GM12873 (cell line): ENCODE measurements at regions not wholly inside any gene's neighbourhood (a gene's known extent, or its start where the extent isn't known, plus 50 kb on each side); places are given as distances from the start of the nearest gene placed in this dataset.

Source experiments
- CTCF ChIP-seq: IDR thresholded peaks from 2 replicates; pipeline ENCODE4 v1.5.1; 2012; ENCODE audit warnings: low read depth, mild to moderate bottlenecking, moderate library complexity, low read length, control low read depth; ENCODE audit not compliant: insufficient read depth; ENCODE audit errors: missing control alignments

DNA sequence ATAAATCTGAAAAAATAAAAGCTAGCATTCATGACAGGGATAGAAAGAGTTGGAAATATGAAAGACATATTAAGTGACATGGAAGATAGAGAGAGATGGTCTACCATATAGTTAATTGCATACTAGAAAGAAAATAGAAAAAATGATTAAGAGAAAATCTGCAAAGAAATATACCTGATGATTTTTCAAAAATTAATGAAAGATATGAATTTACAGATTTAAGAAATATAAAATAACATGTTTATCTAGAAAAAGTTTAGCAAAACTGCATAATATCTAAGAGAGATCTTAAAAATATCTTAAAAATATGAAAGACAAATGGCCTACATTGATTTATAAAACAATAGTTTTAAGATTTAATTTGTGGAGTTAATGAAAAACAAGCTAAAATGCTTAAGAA lies 219.1 kb upstream of the RPS23 start:
- no peak for TF ChIP-seq CTCF

DNA sequence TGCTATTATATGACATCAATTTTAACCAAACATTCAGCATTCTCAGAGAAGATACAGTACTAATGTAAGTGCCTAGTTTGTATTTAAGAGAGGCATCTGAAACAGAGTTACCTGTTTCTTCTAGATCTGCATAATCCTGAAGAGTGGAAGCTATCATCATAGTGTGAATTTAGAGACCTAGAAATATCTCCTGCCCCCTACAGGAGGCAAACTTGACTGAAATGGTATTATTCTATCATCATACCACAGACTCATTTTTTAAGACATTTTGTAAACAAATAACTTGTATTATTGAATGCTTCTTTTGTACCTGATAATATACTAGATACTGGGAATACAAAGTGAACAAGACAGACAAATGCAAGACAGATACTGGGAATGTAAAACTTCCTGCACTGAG lies 216.8 kb upstream of the RPS23 start:
- TF ChIP-seq CTCF = no peak

DNA sequence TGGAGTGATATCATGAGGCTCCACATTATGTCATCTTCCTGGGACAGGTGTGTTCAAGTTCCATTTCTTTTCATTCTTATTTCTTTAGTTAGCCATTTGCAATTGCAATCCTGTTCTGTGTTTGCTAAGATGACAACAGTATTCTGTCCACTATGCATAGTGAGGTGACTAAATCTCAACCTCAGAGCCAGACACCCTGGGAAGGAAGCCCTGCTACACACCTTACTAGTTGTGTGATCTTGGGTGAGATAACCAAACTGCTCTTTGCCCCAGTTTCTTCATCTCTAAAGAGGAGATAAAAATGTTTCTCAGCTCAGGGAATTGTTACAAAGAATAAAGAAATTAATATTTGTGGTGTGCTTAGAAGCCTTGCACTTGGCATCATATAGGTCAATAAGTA lies 215.1 kb upstream of the RPS23 start:
- TF ChIP-seq CTCF = no peak

DNA sequence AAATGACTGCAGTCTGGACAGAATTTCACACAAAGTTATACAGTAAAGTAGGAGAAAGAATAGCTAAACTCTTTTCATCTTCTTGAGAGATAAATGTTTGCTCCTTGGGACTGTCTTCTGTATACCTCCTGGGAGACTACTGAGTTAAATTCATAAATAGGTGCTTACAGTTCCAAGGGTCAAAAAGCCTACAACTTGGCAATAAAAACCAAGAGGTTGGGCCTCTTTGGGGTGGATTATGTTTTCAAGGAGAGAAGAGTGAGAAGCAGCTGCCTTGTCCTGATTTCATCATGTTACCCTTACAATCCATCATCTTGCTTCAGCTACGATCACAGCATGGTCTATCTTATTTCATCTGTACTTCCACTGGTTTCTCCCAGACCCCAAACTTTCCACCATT lies 213.2 kb upstream of the RPS23 start:
- TF ChIP-seq CTCF = no peak

GRCh38 chr5:82489683-82490082 lies 211.5 kb upstream of the RPS23 start:
- TF ChIP-seq CTCF = no peak

DNA sequence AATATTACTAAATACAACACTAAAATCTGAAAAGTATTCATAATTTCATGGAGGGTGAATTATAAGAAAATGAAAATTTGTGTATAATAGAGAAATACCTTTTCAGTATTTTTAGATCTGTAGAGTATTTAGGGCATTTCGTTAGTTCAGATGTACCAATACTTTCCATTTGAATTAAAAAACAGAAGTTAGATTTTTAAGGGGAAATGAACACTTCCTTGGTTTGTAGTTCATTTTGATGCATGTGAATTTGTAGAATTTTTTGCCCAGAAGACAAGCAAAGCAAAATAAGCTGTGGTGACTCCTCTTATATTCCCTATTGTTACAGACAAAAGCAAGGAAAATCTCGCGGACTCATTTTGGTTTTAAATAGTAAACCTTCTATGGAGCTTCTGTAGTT lies 209.0 kb upstream of the RPS23 start:
- no peak for TF ChIP-seq CTCF

GRCh38 chr5:82480331-82480730 lies 202.2 kb upstream of the RPS23 start:
- TF ChIP-seq CTCF = no peak

GRCh38 chr5:82476155-82476554 lies 198.0 kb upstream of the RPS23 start:
- TF ChIP-seq CTCF = no peak
